CD14-positive monocyte (primary cell): ENCODE measurements at regions not wholly inside any gene's neighbourhood (a gene's known extent, or its start where the extent isn't known, plus 50 kb on each side); places are given as distances from the start of the nearest gene placed in this dataset.

Experiments used
- DNase-seq, 3 donors: peaks; one replicate each; pipeline ENCODE4 v3.0.0-alpha.2; 2011 to 2022
- H2AFZ ChIP-seq: 2 replicates; pipeline ENCODE4 v1.6.0; 2012; ENCODE audit warnings: mild to moderate bottlenecking, low read depth, low read length, inconsistent platforms; ENCODE audit not compliant: insufficient read depth, poor library complexity, severe bottlenecking
- H3K27ac ChIP-seq, 2 donors: 1 replicate in 1 of 2; 2 replicates in 1 of 2; pipeline ENCODE4 v1.5.1; 2012 to 2013; ENCODE audit warnings: low read length in 2 of 2, control low read depth in 1 of 2, inconsistent platforms in 1 of 2, low read depth in 1 of 2, mild to moderate bottlenecking in 1 of 2
- H3K27me3 ChIP-seq, 2 donors: one replicate each; pipeline versions ENCODE4 v1.6.0 to v1.6.1; 2011 to 2013; ENCODE audit warnings: low read length in 2 of 2; ENCODE audit not compliant: control insufficient read depth in 2 of 2, insufficient read depth in 2 of 2
- H3K36me3 ChIP-seq, 2 donors: replicated peaks in 1 of 2; 1 replicate in 1 of 2; 2 replicates in 1 of 2; pipeline versions ENCODE4 v1.5.1 to v1.6.1; 2012 to 2013; ENCODE audit warnings: low read length in 2 of 2, control low read depth in 1 of 2, inconsistent platforms in 1 of 2, mild to moderate bottlenecking in 1 of 2; ENCODE audit not compliant: insufficient read depth in 2 of 2, control insufficient read depth in 1 of 2
- H3K4me1 ChIP-seq, 2 donors: 1 replicate in 1 of 2; 2 replicates in 1 of 2; pipeline versions ENCODE4 v1.5.1 to v1.6.1; 2012 to 2013; ENCODE audit warnings: low read length in 2 of 2, control low read depth in 1 of 2, inconsistent platforms in 1 of 2, mild to moderate bottlenecking in 1 of 2, moderate library complexity in 1 of 2; ENCODE audit not compliant: insufficient read depth in 2 of 2, control insufficient read depth in 1 of 2
- H3K4me2 ChIP-seq: replicated peaks from 2 replicates; pipeline ENCODE3; 2012; ENCODE audit warnings: low read length, moderate library complexity, mild to moderate bottlenecking; ENCODE audit not compliant: poor library complexity, severe bottlenecking; ENCODE audit errors: extremely low read depth
- H3K4me3 ChIP-seq, 3 experiments: fragments of 200-600 bp in 1 of 3; sonication (generic) in 1 of 3; replicated peaks in 1 of 3; 1 replicate in 2 of 3; 2 replicates in 1 of 3; pipeline ENCODE4 v1.5.1; 2011 to 2013; ENCODE audit warnings: low read length in 3 of 3, mild to moderate bottlenecking in 3 of 3, control low read depth in 2 of 3, low read depth in 2 of 3, inconsistent platforms in 1 of 3, moderate library complexity in 1 of 3
- H3K79me2 ChIP-seq: 2 replicates; pipeline ENCODE4 v1.6.0; 2012; ENCODE audit warnings: mild to moderate bottlenecking, control low read depth, inconsistent platforms, low read length, moderate library complexity; ENCODE audit not compliant: insufficient read depth
- H3K9ac ChIP-seq: 2 replicates; pipeline ENCODE4 v1.6.0; 2017; ENCODE audit warnings: low read length, mild to moderate bottlenecking; ENCODE audit not compliant: insufficient read depth, poor library complexity, severe bottlenecking
- H3K9me3 ChIP-seq, 2 donors: replicated peaks in 1 of 2; 1 replicate in 1 of 2; 2 replicates in 1 of 2; pipeline versions ENCODE4 v1.5.1 to v1.6.1; 2012 to 2013; ENCODE audit warnings: low read length in 2 of 2, control low read depth in 1 of 2; ENCODE audit not compliant: control insufficient read depth in 1 of 2, insufficient read depth in 1 of 2
- H4K20me1 ChIP-seq: 2 replicates; pipeline ENCODE4 v1.6.0; 2012; ENCODE audit warnings: mild to moderate bottlenecking, low read length, control low read depth, moderate library complexity; ENCODE audit not compliant: insufficient read depth
- H3K27ac Mint-ChIP-seq, 7 donors: one replicate each; pipeline ENCODE4 v1.8.0; 2020; ENCODE audit warnings: mild to moderate bottlenecking in 7 of 7, mixed read lengths in 7 of 7, moderate library complexity in 6 of 7, inconsistent platforms in 2 of 7
- H3K27me3 Mint-ChIP-seq, 3 donors: one replicate each; pipeline ENCODE4 v1.8.0; 2021 to 2022; ENCODE audit warnings: low read depth in 3 of 3, mild to moderate bottlenecking in 3 of 3, mixed read lengths in 3 of 3, moderate library complexity in 3 of 3, inconsistent platforms in 1 of 3
- H3K36me3 Mint-ChIP-seq, 2 donors: one replicate each; pipeline ENCODE4 v1.8.0; 2020; ENCODE audit warnings: mixed read lengths in 2 of 2, inconsistent platforms in 1 of 2, mild to moderate bottlenecking in 1 of 2
- H3K4me1 Mint-ChIP-seq: one replicate; pipeline ENCODE4 v1.8.0; 2020; ENCODE audit warnings: mild to moderate bottlenecking, mixed read lengths
- H3K4me3 Mint-ChIP-seq, 2 donors: one replicate each; pipeline ENCODE4 v1.8.0; 2020; ENCODE audit warnings: mild to moderate bottlenecking in 2 of 2, mixed read lengths in 2 of 2, moderate library complexity in 1 of 2
- H3K9me3 Mint-ChIP-seq, 7 donors: one replicate each; pipeline ENCODE4 v1.8.0; 2020 to 2022; ENCODE audit warnings: mixed read lengths in 7 of 7, mild to moderate bottlenecking in 6 of 7, moderate library complexity in 6 of 7, inconsistent platforms in 2 of 7
- CTCF ChIP-seq: fragments of 200-600 bp; IDR thresholded peaks from one replicate; pipeline ENCODE4 v1.8.0; 2022; ENCODE audit warnings: antibody characterized with exemption, mild to moderate bottlenecking
- WGBS: methylation state at CpG from one replicate; pipeline ENCODE4 v1.1.5; 2013; ENCODE audit warnings: missing lambda C conversion rate; ENCODE audit not compliant: insufficient coverage; 5-methylcytosine and 5-hydroxymethylcytosine counted together
- intact Hi-C, 2 donors: fragments of 100-400 bp; cut with micrococcal nuclease; formaldehyde crosslinking; loops; one replicate each; pipeline versions ENCODE4 v1.15.0 to v1.15.1; 2023

- TF ChIP-seq CTCF, result no peak
- no peaks in the 10 kb centered on the region for H3K9me3 ChIP-seq
- no peak overlapping the region for H3K4me2 ChIP-seq
- H3K4me1 ChIP-seq, result peaks cover 33 to 41% of the 10 kb centered on the region in 2 donors
- 100% methylated on average over 1 of the region's 2 CpGs for WGBS
- H3K27ac Mint-ChIP-seq, result peak overlapping the region in 1 of 7 donors; percentile 71
- no peaks in the 10 kb centered on the region for H3K27me3 ChIP-seq
- intact Hi-C loops, result no loop called here
- H3K79me2 ChIP-seq, result no peaks in the 10 kb centered on the region
- H3K36me3 Mint-ChIP-seq, result peaks cover 0 to 3% of the 10 kb centered on the region in 2 donors
- H2AFZ ChIP-seq, result peak overlapping the region; percentile 57
- H3K27ac ChIP-seq, result no peak overlapping the region
- no peaks in the 10 kb centered on the region for H4K20me1 ChIP-seq
- no peak overlapping the region for H3K4me3 ChIP-seq
- peaks cover 46% of the 10 kb centered on the region for H3K4me1 Mint-ChIP-seq
- no peaks in the 10 kb centered on the region for H3K36me3 ChIP-seq
- peaks cover 0 to 5% (median 2%) of the 10 kb centered on the region in 3 donors for H3K27me3 Mint-ChIP-seq
- no peak for DNase-seq
- H3K4me3 Mint-ChIP-seq, result no peak overlapping the region
- H3K9ac ChIP-seq, result no peak overlapping the region
- peaks cover 0 to 4% (median 2%) of the 10 kb centered on the region in 7 donors for H3K9me3 Mint-ChIP-seq
These were observed 287.3 kb downstream of the XXYLT1 start for GRCh38 chr3:194983620-194984019.

GRCh38 chr3:194984066-194984465 is 286.9 kb downstream of the XXYLT1 start:
- no peaks in the 10 kb centered on the region for H3K36me3 ChIP-seq
- no peaks in the 10 kb centered on the region for H3K79me2 ChIP-seq
- H3K9me3 ChIP-seq, result no peaks in the 10 kb centered on the region
- Mint-ChIP-seq H3K27me3 (peaks cover 0 to 5% (median 2%) of the 10 kb centered on the region in 3 donors), H3K4me3 (peak overlapping the region; percentile 73 to 74), H3K27ac (peak overlapping the region in 2 of 7 donors; percentile 36 to 71), H3K9me3 (peaks cover 0 to 4% (median 2%) of the 10 kb centered on the region in 7 donors), H3K4me1 (peaks cover 50% of the 10 kb centered on the region), H3K36me3 (peaks cover 2 to 3% of the 10 kb centered on the region in 2 donors)
- no peaks in the 10 kb centered on the region for H4K20me1 ChIP-seq
- no peak for TF ChIP-seq CTCF
- peak overlapping the region; percentile 72 for H3K4me2 ChIP-seq
- H3K27ac ChIP-seq, result no peak overlapping the region
- DNase-seq, result no peak
- intact Hi-C loops, result no loop called here
- peak overlapping the region; percentile 57 for H2AFZ ChIP-seq
- no peaks in the 10 kb centered on the region for H3K27me3 ChIP-seq
- no peak overlapping the region for H3K9ac ChIP-seq
- peaks cover 33 to 41% of the 10 kb centered on the region in 2 donors for H3K4me1 ChIP-seq
- peak overlapping the region in 1 of 3 experiments; percentile 60 for H3K4me3 ChIP-seq
- 100% methylated on average over 2 of the region's 3 CpGs for WGBS
